GM12874 (cell line): ENCODE measurements at regions not wholly inside any gene's neighbourhood (a gene's known extent, or its start where the extent isn't known, plus 50 kb on each side); places are given as distances from the start of the nearest gene placed in this dataset.

Experiments
- CTCF ChIP-seq: IDR thresholded peaks from 2 replicates; pipeline ENCODE4 v1.5.1; 2011; ENCODE audit warnings: low read depth, mild to moderate bottlenecking, control low read depth, low read length, moderate library complexity; ENCODE audit not compliant: insufficient read depth

- TF ChIP-seq CTCF, result no peak
Measured at GRCh38 chr14:80354860-80355581, 143.7 kb upstream of the DIO2 start.

GRCh38 chr14:80352471-80352870 lies 141.2 kb upstream of the DIO2 start:
- no peak for TF ChIP-seq CTCF

- TF ChIP-seq CTCF, result no peak
Measured at GRCh38 chr14:80350707-80351106, 139.4 kb upstream of the DIO2 start.

GRCh38 chr14:80346395-80346794 lies 135.1 kb upstream of the DIO2 start:
- TF ChIP-seq CTCF, result no peak

GRCh38 chr14:80344208-80344607 lies 132.9 kb upstream of the DIO2 start:
- TF ChIP-seq CTCF, result no peak

- no peak for TF ChIP-seq CTCF
Measured at GRCh38 chr14:80336608-80337106, 125.4 kb upstream of the DIO2 start.

- TF ChIP-seq CTCF, result no peak
Measured at GRCh38 chr14:80325688-80326087, 114.4 kb upstream of the DIO2 start.

GRCh38 chr14:80325112-80325511 lies 113.8 kb upstream of the DIO2 start:
- no peak for TF ChIP-seq CTCF
